Gastroesophageal sphincter (tissue), 4 donors: ENCODE measurements at regions not wholly inside any gene's neighbourhood (a gene's known extent, or its start where the extent isn't known, plus 50 kb on each side); places are given as distances from the start of the nearest gene placed in this dataset.

ENCODE experiments used
- ATAC-seq: fragments of 150-250 bp; one replicate; pipeline ENCODE4 v1.9.1; 2016; ENCODE audit warnings: mild to moderate bottlenecking, moderate library complexity
- H3K27ac ChIP-seq, 4 donors: fragments of 200-600 bp; sonication (generic) in 3 of 4; 1 replicate in 3 of 4; 2 replicates in 1 of 4; pipeline ENCODE4 v1.5.1; 2016 to 2019
- H3K27me3 ChIP-seq: fragments of 200-600 bp; sonication (generic); one replicate; pipeline ENCODE4 v1.5.1; 2019
- H3K36me3 ChIP-seq, 2 donors: fragments of 200-600 bp; sonication (generic); one replicate each; pipeline ENCODE4 v1.5.1; 2019; ENCODE audit warnings: control low read depth in 1 of 2
- H3K4me1 ChIP-seq, 3 donors: fragments of 200-600 bp; sonication (generic); 1 replicate in 2 of 3; 2 replicates in 1 of 3; pipeline ENCODE4 v1.5.1; 2016 to 2019; ENCODE audit warnings: control low read depth in 2 of 3
- H3K4me3 ChIP-seq, 2 donors: fragments of 200-600 bp; sonication (generic); one replicate each; pipeline ENCODE4 v1.5.1; 2019; ENCODE audit warnings: mild to moderate bottlenecking in 1 of 2, moderate library complexity in 1 of 2
- H3K9me3 ChIP-seq, 3 donors: fragments of 200-600 bp; sonication (generic); one replicate each; pipeline ENCODE4 v1.5.1; 2017 to 2019; ENCODE audit warnings: control low read depth in 2 of 3
- EP300 ChIP-seq: sonication (generic); formaldehyde crosslinking; IDR thresholded peaks from one replicate; pipeline ENCODE4 v1.6.1; 2017; ENCODE audit warnings: antibody characterized with exemption, mild to moderate bottlenecking
- POLR2A ChIP-seq, 2 donors: fragments of 450-650 bp; IDR thresholded peaks; one replicate each; pipeline ENCODE4 v1.6.1; 2017; ENCODE audit warnings: antibody characterized with exemption in 2 of 2, mild to moderate bottlenecking in 2 of 2, moderate library complexity in 1 of 2
- POLR2AphosphoS5 ChIP-seq: sonication (generic); formaldehyde crosslinking; IDR thresholded peaks from one replicate; pipeline ENCODE4 v1.6.1; 2017; ENCODE audit warnings: antibody characterized with exemption
- WGBS, 2 donors: methylation state at CpG; one replicate each; pipeline ENCODE4 v1.1.5; 2018; ENCODE audit warnings: low coverage in 1 of 2; 5-methylcytosine and 5-hydroxymethylcytosine counted together
- TF ChIP-seq, protein P1 (sequence below), 4 experiments: fragments of 200-600 bp in 2 of 4; fragments of 450-650 bp in 2 of 4; sonication (generic) in 1 of 4; IDR thresholded peaks; one replicate each; pipeline ENCODE4 v1.5.1; 2017 to 2019; ENCODE audit warnings: antibody characterized with exemption in 4 of 4, mild to moderate bottlenecking in 2 of 4, moderate library complexity in 2 of 4

DNA sequence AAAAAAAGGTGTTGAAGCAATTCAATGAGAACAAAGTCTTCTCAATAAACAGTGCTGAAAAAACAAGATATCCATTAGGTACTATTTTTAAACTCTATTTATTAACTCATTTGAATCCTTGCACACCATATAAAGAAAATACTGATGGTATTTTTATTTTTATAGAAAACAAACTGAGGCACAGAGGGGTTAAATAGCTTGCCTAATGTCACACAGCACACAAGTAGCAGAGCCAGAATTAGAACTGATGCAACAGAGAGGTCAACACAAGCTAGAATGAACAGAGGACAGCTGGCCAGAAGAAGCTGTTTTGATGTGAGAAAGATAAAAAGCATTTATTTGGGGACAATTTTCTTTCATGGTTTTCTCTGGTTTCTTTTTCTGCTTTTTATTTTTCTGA lies 99.4 kb upstream of the RGPD4 start:
- ATAC-seq = no peak
- TF ChIP-seq POLR2AphosphoS5 = no peak
- no peak for TF ChIP-seq POLR2A (IDR thresholded peaks at IDR 0.05)
- TF ChIP-seq EP300 = no peak
- TF ChIP-seq, protein P1, sequence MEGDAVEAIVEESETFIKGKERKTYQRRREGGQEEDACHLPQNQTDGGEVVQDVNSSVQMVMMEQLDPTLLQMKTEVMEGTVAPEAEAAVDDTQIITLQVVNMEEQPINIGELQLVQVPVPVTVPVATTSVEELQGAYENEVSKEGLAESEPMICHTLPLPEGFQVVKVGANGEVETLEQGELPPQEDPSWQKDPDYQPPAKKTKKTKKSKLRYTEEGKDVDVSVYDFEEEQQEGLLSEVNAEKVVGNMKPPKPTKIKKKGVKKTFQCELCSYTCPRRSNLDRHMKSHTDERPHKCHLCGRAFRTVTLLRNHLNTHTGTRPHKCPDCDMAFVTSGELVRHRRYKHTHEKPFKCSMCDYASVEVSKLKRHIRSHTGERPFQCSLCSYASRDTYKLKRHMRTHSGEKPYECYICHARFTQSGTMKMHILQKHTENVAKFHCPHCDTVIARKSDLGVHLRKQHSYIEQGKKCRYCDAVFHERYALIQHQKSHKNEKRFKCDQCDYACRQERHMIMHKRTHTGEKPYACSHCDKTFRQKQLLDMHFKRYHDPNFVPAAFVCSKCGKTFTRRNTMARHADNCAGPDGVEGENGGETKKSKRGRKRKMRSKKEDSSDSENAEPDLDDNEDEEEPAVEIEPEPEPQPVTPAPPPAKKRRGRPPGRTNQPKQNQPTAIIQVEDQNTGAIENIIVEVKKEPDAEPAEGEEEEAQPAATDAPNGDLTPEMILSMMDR (IDR thresholded peaks at IDR 0.05) = no peak

DNA sequence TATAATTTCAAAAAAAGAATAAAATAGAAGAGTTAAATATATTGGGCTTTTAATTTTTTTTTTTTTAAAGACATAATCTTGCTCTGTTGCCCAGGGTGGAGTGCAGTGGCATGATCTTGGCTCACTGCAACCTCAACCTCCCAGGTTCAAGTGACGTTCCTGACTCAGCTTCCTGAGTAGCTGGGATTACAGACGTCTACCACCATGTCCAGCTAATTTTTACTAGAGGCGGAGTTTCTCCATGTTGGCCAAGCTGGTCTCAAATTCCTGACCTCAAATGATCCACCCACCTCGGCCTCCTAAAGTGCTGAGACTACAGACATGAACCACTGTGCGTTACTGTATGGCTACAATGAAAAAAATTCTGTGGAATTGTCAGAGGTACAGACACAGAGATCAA lies 98.1 kb upstream of the RGPD4 start:
- ATAC-seq = no peak
- Histone ChIP-seq H3K27ac (no peak overlapping the region), H3K4me1 (no peaks in the 10 kb centered on the region), H3K9me3 (no peaks in the 10 kb centered on the region), H3K36me3 (no peaks in the 10 kb centered on the region), H3K4me3 (no peak overlapping the region), H3K27me3 (no peaks in the 10 kb centered on the region)
- WGBS, 2 donors = 54 to 70% methylated on average over 4 to 5 of the region's 5 CpGs
- TF ChIP-seq EP300 = no peak
- no peak for TF ChIP-seq POLR2A (IDR thresholded peaks at IDR 0.05)
- no peak for TF ChIP-seq POLR2AphosphoS5
- TF ChIP-seq, protein P1 (IDR thresholded peaks at IDR 0.05) = no peak

More for the DNA sequence above, 99.4 kb upstream of the RGPD4 start:
- Histone ChIP-seq H3K4me3 (no peak overlapping the region), H3K36me3 (no peaks in the 10 kb centered on the region), H3K27me3 (no peaks in the 10 kb centered on the region), H3K4me1 (no peaks in the 10 kb centered on the region), H3K9me3 (no peaks in the 10 kb centered on the region), H3K27ac (no peak overlapping the region)

DNA sequence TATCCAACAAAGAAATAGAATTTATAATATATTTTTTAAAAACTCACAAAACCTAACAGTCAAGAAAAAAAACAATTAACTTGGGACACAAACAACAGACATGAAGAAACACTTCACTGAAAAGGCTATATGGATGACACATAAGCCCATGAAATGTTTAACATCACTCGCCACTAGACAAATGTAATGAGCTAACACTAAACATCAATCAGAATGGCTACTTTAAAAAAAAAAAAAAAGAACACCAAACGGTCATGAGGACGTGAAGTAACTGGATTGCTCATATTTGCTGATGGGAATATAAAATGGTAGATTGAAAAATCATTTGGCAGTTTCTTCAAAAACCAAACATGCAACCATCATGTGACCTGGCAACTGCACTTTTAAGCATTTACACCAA lies 97.3 kb upstream of the RGPD4 start:
- no peaks in the 10 kb centered on the region for H3K27me3 ChIP-seq
- H3K4me1 ChIP-seq = no peaks in the 10 kb centered on the region
- ATAC-seq = no peak
- WGBS, 2 donors = 40 to 64% methylated on average over 3 of the region's 3 CpGs
- no peaks in the 10 kb centered on the region for H3K36me3 ChIP-seq
- no peak overlapping the region for H3K27ac ChIP-seq
- TF ChIP-seq EP300 (no peak), POLR2A (IDR thresholded peaks at IDR 0.05) (no peak), POLR2AphosphoS5 (no peak)
- TF ChIP-seq, protein P1 (IDR thresholded peaks at IDR 0.05) = no peak
- H3K9me3 ChIP-seq = no peaks in the 10 kb centered on the region
- no peak overlapping the region for H3K4me3 ChIP-seq

DNA sequence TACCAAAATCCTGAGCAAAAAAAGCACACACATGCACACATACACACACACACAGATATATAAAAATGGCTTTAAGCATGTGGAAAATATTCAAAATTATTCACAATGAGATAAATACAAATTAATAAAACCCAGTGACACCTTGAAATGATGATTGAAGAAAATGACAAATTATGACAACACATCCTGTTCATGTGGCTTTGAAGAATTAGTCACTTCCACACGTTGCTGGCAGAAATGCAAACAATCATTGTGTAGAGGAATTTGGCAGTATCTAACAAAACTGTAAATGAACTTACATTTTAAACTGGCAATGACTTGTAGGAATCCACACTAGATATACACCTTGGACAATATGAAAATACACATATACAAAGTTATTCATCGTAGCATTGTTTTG lies 95.8 kb upstream of the RGPD4 start:
- no peak overlapping the region for H3K4me3 ChIP-seq
- no peaks in the 10 kb centered on the region for H3K9me3 ChIP-seq
- ATAC-seq = no peak
- no peaks in the 10 kb centered on the region for H3K4me1 ChIP-seq
- no peaks in the 10 kb centered on the region for H3K36me3 ChIP-seq
- H3K27ac ChIP-seq = no peak overlapping the region
- H3K27me3 ChIP-seq = no peaks in the 10 kb centered on the region
- 43 to 45% methylated on average over 2 of the region's 2 CpGs for WGBS, 2 donors
- no peak for TF ChIP-seq POLR2AphosphoS5
- no peak for TF ChIP-seq POLR2A (IDR thresholded peaks at IDR 0.05)
- TF ChIP-seq, protein P1 (IDR thresholded peaks at IDR 0.05) = no peak
- TF ChIP-seq EP300 = no peak

DNA sequence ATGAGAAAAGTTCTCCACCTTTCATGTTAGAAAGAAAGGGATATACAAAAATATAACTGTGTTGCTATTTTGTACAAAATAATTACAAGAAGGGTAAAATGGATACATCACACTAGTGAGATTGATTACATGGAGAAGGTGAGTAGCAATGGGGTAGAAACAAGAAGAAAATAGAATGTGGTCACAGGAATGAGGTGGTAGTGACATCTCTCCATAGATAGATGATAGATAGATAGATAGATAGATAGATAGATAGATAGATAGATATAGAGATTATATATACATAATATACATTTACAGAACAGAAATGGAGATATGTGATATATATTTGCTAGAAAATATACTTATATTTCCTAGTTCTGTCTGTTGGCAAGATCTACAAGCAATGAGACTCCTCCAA lies 95.3 kb upstream of the RGPD4 start:
- no peak overlapping the region for H3K27ac ChIP-seq
- H3K9me3 ChIP-seq = no peaks in the 10 kb centered on the region
- no peaks in the 10 kb centered on the region for H3K4me1 ChIP-seq
- no peak for ATAC-seq
- H3K36me3 ChIP-seq = no peaks in the 10 kb centered on the region
- TF ChIP-seq POLR2AphosphoS5 = no peak
- no peak for TF ChIP-seq EP300
- TF ChIP-seq, protein P1 (IDR thresholded peaks at IDR 0.05) = no peak
- no peak for TF ChIP-seq POLR2A (IDR thresholded peaks at IDR 0.05)
- H3K4me3 ChIP-seq = no peak overlapping the region
- H3K27me3 ChIP-seq = no peaks in the 10 kb centered on the region
